HL-60 (cell line): ENCODE measurements at regions not wholly inside any gene's neighbourhood (a gene's known extent, or its start where the extent isn't known, plus 50 kb on each side); places are given as distances from the start of the nearest gene placed in this dataset.

Source experiments
- POLR2AphosphoS5 ChIP-seq: IDR thresholded peaks from 2 replicates; pipeline ENCODE4 v1.6.1; 2012; ENCODE audit warnings: low read depth
- TF ChIP-seq, protein P1 (sequence below): IDR thresholded peaks from one replicate; pipeline ENCODE4 v1.5.1; 2011; ENCODE audit warnings: low read length, control low read depth, inconsistent platforms; ENCODE audit not compliant: insufficient read depth
- TF ChIP-seq, protein P2 (sequence below): IDR thresholded peaks from 2 replicates; pipeline ENCODE4 v1.6.1; 2012; ENCODE audit warnings: low read depth; ENCODE audit not compliant: insufficient replicate concordance

DNA sequence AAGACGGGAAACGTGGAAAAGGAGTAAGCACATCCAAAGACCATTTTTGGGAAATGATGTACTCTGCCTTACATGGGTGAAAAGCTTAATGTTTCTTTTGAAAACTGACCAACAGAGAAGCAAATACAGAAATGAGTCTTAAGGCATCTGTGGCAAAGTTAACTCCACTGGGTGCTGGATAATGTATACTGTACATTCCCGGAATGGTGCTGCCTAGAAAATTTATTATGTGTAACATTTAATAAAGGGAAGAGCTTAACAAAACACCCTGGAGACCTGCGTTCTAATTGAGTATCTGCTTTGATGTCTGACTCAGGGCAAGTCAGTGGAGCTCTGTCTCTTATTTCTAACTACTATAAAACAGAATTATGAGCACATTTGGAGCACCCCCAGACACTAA is 230.2 kb downstream of the MID1 start:
- TF ChIP-seq, protein P1, sequence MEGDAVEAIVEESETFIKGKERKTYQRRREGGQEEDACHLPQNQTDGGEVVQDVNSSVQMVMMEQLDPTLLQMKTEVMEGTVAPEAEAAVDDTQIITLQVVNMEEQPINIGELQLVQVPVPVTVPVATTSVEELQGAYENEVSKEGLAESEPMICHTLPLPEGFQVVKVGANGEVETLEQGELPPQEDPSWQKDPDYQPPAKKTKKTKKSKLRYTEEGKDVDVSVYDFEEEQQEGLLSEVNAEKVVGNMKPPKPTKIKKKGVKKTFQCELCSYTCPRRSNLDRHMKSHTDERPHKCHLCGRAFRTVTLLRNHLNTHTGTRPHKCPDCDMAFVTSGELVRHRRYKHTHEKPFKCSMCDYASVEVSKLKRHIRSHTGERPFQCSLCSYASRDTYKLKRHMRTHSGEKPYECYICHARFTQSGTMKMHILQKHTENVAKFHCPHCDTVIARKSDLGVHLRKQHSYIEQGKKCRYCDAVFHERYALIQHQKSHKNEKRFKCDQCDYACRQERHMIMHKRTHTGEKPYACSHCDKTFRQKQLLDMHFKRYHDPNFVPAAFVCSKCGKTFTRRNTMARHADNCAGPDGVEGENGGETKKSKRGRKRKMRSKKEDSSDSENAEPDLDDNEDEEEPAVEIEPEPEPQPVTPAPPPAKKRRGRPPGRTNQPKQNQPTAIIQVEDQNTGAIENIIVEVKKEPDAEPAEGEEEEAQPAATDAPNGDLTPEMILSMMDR: no peak
- TF ChIP-seq POLR2AphosphoS5: no peak
- TF ChIP-seq, protein P2, sequence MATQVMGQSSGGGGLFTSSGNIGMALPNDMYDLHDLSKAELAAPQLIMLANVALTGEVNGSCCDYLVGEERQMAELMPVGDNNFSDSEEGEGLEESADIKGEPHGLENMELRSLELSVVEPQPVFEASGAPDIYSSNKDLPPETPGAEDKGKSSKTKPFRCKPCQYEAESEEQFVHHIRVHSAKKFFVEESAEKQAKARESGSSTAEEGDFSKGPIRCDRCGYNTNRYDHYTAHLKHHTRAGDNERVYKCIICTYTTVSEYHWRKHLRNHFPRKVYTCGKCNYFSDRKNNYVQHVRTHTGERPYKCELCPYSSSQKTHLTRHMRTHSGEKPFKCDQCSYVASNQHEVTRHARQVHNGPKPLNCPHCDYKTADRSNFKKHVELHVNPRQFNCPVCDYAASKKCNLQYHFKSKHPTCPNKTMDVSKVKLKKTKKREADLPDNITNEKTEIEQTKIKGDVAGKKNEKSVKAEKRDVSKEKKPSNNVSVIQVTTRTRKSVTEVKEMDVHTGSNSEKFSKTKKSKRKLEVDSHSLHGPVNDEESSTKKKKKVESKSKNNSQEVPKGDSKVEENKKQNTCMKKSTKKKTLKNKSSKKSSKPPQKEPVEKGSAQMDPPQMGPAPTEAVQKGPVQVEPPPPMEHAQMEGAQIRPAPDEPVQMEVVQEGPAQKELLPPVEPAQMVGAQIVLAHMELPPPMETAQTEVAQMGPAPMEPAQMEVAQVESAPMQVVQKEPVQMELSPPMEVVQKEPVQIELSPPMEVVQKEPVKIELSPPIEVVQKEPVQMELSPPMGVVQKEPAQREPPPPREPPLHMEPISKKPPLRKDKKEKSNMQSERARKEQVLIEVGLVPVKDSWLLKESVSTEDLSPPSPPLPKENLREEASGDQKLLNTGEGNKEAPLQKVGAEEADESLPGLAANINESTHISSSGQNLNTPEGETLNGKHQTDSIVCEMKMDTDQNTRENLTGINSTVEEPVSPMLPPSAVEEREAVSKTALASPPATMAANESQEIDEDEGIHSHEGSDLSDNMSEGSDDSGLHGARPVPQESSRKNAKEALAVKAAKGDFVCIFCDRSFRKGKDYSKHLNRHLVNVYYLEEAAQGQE: no peak
